T follicular helper cell (primary cell): ENCODE measurements at regions not wholly inside any gene's neighbourhood (a gene's known extent, or its start where the extent isn't known, plus 50 kb on each side); places are given as distances from the start of the nearest gene placed in this dataset.
"Not testable (repeated sequence)": the region's sequence is repeated elsewhere in the genome, so short reads cannot be mapped to it uniquely, and the experiment has no call there.

Experiments
- DNase-seq: peaks from one replicate; pipeline ENCODE4 v3.0.0-alpha.2; 2020; ENCODE audit warnings: low read depth

GRCh38 chr1:60888126-60888525 lies 194.2 kb upstream of the NFIA start:
- no peak for DNase-seq

DNA sequence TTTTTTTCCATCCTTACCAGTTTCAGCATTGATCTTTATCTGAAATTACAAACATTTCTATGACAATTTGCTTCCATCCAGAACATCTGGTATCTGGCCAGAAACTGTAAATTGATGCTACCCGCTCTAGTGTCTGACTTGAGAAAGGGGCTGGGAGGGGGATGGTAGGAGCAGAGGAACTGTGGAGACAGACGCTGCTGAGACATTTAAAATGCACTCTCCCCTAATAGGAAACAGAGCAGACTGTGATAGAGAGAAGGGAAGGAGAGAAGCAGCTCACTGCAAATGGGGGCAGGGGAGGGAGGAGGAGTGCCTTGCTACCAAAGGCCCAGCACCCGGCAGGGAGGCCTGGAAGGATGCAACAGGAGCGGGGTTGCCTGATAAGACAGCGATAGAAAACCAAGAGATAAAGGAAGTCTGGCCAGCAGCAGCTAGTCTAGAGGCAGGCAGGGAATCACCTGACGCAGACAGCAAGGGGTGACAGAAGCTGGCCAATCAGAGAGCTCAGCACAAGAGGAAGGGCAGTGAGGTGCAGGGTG lies 195.5 kb upstream of the NFIA start:
- no peak for DNase-seq

- DNase-seq: no peak
Measured at GRCh38 chr1:60886090-60886489, 196.3 kb upstream of the NFIA start.

- DNase-seq: no peak
Measured at GRCh38 chr1:60880202-60880601, 202.2 kb upstream of the NFIA start.

DNA sequence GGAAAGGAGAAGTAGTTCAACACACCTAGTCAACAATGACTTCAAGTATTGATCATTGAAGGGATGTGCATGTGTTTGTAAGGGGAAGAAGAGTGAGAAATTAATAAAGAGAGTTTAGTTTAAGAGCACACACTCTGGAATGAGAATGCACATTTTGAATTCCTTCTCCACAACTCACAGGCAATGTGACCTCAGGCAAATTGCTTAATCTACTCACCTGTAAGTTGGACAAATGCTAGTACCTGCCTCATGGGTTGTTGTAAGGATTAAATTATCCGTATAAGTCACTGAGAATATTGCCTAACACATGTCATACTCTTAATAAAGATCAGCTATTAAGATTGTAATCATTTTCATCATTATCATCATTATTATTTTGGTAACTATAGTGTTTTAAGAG lies 204.0 kb upstream of the NFIA start:
- no peak for DNase-seq

DNA sequence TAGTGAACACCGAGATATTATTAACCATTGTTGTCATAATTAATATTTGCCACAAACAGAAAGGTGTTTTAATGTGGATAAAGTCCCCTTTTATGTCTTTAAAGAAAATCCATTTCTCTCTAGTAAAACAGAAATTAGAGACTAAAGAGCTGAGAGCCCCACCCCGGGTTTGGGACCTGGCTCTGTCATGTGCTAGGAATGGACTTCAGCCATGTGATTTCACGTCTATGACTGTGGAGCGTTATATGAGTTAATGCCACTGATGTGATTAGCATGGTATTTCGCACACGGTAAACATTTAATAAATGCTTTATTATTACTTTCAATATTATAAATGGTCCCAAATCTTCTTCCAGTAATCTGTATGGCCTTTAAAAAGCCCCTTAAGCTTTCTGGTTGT lies 205.0 kb upstream of the NFIA start:
- no peak for DNase-seq

DNA sequence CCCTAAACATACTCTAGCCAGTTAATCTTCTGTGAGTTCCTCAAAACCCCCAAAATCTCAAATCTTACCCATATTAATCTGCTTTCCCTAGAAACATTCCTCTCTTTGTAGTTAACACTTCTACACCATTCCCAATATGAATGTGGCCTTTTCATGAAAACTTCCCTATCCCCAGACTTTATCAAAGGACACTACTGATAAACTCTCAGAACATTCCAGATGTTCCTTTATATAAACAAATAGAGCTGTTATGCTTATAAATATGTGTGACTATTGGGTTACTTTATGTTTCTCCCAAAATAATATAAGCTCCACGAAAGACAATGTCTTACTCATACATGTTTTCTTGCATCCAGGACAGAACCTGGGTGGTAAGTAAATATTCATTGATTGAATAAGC lies 205.4 kb upstream of the NFIA start:
- no peak for DNase-seq

- no peak for DNase-seq
Measured at GRCh38 chr1:60875138-60875537, 207.2 kb upstream of the NFIA start.

- DNase-seq: no peak
Measured at GRCh38 chr1:60874718-60875117, 207.6 kb upstream of the NFIA start.

GRCh38 chr1:60873396-60873795 lies 209.0 kb upstream of the NFIA start:
- not testable (repeated sequence) for DNase-seq

DNA sequence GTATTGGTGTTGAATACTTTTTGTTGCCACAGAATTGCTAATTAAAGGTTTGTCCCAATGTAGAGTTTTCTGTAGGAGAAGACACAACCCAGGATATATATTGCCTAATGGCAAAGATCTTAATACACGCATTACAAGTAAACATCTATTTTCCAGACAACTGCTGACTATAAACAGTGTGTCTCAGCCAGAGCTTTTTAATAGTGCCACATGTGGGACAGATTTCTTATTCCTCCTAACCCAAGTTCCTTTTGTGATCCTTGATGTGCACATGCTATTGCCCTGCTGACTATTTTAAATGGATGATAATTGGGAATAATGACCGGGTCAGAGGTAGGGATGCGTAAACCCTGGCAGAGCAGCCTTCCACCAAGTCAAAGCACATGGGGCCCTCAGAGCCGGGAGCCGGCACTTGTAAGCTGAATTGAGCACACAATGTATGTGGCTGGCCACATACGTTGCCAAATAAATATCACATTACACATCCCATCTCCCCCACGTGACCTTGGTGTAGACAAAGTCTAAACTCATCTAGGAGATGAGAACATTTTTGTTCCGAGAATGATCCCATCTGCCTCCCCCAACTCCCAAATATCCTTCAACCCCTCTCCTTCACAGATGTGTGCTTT lies 209.8 kb upstream of the NFIA start:
- no peak for DNase-seq

DNA sequence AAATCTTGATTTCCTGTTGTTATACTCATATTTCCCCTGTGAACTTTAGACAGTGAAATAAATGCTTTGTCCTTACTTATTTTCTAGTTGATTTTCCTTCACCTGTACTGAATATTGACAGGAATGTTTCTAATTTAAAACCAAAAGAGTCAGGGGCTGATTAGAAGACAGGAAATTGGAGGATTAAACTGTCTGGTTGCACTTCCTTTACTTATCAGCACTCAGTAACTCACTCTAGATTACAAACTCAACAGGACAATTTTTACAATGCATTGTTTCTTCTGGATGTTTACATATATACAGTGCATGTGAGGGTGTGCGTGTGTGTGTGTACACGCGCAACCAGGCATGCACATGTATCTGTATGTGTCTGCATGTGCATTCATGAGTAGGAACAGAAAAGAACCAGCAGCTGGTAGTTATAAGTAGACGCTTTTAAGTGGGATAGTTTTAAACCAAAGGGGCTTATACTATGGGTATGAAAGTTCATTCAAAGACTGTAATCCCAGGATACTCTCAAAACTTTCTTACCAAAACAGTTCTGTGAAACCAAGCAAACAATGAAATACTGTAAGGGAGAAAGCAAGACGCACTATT lies 212.0 kb upstream of the NFIA start:
- DNase-seq: no peak

DNA sequence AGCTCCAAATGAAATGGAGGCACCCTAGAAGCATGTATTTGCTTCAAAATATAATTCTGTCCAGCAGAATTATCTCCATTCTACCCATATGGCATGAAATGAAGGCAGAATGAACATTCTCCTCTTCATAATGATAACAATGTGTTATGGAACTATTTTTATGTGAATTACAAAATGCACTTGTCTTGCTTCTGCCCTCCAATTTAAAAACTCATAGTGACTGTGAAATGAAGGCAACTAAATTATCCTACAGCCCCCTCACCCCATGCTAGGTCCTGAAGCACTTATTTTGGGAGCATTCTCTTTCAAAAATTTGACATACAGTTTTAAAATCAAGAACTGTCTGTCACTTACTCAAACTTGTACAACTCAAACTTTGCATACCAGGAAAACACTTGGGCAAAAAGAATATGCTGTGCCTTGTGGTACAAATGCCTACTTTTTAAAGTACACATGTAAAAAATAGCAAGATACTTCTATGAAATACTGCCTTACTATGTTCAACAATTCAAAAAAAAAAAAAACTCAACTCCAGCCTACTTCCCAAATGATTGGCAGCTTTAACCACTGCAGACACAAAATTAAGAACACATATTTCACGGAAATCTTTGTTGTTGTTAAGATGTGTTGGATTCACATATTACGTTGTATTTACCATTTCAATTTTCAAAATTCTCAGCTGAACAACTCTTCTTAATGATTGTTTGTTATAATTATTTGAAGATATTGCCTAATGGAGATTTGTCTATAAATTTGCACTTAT lies 213.3 kb upstream of the NFIA start:
- DNase-seq: no peak

DNA sequence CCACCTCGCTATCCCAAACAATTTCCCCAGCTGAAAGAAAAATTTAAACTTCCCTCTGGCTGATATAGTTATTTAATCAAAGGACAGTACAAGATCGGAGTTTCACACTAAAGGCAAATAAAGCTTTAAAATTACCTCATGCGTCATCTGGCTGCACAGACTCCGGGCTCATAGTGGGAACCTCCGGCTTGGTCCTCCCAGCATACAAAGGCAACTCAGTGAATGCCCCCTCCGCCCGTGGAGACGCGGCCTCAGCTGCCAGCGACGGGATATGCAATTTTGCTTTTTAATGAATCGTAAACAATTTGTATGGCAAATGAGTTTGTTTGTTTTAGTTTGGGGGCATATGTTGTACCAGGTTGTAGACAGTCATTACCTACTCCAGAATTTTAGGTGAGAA lies 214.6 kb upstream of the NFIA start:
- DNase-seq: no peak

GRCh38 chr1:60866917-60867531 lies 215.3 kb upstream of the NFIA start:
- no peak for DNase-seq

DNA sequence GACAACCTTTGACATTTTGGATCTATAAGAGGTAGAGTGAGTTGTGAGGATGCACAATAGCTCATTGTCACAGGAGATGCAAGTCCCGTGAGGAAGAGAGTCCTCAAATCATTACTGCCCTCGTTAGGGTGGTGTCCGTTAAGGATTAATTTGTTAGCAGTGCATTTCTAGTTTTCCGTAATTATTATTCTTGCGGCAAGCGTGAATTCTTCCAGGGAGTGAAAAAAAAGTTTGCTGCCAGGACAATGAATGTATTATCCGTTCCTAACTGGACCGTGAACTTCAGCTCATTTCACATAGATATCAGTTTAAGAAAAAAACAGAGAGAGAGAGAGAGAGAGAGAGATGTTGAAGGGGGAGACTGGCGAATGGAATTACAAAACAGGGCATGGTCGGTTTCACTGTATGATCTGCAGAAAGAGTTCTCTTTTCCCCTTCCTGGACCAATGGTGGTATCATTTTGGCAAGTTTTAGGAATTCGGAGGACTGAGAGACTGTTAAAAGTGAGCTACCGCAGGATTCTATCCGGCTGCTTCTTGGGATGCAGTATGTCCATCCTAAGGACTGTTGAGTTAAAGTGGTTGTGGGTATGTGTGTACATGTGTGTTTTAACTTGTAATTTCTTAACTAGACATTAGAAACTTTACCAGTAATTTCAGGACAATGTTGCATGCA lies 216.0 kb upstream of the NFIA start:
- DNase-seq: no peak

- no peak for DNase-seq
Measured at GRCh38 chr1:60865166-60865565, 217.2 kb upstream of the NFIA start.

DNA sequence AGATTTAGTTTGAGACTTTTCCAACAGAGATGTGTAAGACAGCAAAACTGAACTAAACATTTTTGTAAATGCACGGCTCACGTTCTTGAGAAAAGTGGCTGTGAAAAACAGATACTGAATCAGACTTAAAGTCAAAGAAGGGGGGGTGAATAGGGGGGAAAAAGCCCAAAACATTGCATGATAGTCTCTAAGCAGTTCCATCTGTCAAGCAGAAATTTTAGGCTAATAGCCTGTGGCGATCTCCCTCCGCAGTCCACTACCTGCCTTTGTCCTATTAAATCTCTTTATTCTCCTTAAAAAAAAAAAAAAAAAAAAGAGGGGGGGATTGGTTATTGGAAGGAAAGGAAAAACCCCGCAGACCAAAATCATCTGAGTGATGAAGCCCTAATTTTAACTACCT lies 217.6 kb upstream of the NFIA start:
- no peak for DNase-seq

GRCh38 chr1:60863131-60863530 lies 219.2 kb upstream of the NFIA start:
- DNase-seq: no peak

GRCh38 chr1:60861961-60862567 lies 220.3 kb upstream of the NFIA start:
- DNase-seq: no peak

DNA sequence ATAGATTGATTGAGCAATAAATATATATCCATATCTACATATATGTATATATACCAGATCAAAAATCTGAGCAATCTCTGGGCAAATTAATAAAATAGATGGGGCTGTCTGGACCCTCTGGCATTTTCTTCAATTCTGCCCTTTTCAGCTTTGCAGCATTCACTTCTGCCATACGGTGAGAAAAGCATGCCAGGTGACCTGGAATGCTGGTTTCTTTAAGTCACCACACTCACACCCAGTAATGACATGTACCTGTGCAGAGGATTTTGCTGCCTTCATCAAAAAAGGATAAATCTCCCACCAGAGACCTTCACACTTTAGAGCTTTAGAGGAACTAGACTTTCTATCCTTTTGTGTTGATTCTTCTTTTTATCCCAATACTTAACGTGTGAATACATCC lies 223.2 kb upstream of the NFIA start:
- DNase-seq: no peak

GRCh38 chr1:60857851-60858250 lies 224.5 kb upstream of the NFIA start:
- no peak for DNase-seq
